Astrocyte of the cerebellum (primary cell): ENCODE measurements at regions not wholly inside any gene's neighbourhood (a gene's known extent, or its start where the extent isn't known, plus 50 kb on each side); places are given as distances from the start of the nearest gene placed in this dataset.
"Not testable (repeated sequence)": the region's sequence is repeated elsewhere in the genome, so short reads cannot be mapped to it uniquely, and the experiment has no call there.

Source experiments
- DNase-seq: peaks from one replicate; pipeline ENCODE4 v3.0.0-alpha.2; 2011; ENCODE audit warnings: low read depth
- H3K4me3 ChIP-seq: 2 replicates; pipeline ENCODE4 v1.5.1; 2011; ENCODE audit warnings: mild to moderate bottlenecking, low read depth, low read length, moderate library complexity
- in situ Hi-C: cut with HindIII; loops from 2 replicates; pipeline ENCODE4 v1.10.0; 2017; ENCODE audit warnings: low sequenced_read_pairs
- TF ChIP-seq, protein P1 (sequence below): IDR thresholded peaks from 2 replicates; pipeline ENCODE4 v1.5.1; 2012; ENCODE audit warnings: low read length, low read depth, moderate library complexity, mild to moderate bottlenecking; ENCODE audit errors: missing control alignments

DNA sequence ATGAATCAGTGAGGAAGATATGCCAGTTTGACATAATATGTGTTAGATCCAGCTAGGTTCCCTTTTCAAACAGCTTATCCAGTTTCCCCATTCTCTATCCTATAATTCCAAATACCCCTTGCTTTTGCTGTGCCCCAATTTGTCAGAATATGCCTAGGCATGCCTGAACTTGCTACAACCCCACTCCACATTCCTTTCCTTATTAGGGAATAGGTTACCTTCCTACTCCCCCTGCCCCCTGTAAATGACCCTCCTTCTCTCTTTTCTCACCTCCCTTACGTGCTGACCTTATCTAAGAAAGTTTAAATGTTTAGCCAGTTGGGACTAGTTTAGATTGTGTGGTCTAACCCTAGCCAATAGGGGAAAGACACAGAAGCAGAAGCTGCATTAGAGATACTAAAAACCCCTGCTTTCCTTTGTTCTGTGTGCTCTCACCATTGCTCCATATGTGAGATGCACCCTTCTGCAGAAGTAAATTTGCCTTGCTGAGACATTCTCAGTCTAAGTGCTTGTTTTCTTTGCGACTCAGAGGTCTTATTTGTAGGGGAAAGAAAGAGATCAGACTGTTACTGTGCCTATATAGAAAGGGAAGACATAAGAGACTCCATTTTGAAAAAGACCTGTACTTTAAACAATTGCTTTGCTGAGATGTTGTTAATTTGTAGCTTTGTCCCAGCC, 267.8 kb downstream of the SH2D4B start:
- TF ChIP-seq, protein P1, sequence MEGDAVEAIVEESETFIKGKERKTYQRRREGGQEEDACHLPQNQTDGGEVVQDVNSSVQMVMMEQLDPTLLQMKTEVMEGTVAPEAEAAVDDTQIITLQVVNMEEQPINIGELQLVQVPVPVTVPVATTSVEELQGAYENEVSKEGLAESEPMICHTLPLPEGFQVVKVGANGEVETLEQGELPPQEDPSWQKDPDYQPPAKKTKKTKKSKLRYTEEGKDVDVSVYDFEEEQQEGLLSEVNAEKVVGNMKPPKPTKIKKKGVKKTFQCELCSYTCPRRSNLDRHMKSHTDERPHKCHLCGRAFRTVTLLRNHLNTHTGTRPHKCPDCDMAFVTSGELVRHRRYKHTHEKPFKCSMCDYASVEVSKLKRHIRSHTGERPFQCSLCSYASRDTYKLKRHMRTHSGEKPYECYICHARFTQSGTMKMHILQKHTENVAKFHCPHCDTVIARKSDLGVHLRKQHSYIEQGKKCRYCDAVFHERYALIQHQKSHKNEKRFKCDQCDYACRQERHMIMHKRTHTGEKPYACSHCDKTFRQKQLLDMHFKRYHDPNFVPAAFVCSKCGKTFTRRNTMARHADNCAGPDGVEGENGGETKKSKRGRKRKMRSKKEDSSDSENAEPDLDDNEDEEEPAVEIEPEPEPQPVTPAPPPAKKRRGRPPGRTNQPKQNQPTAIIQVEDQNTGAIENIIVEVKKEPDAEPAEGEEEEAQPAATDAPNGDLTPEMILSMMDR = no peak
- DNase-seq = no peak
- in situ Hi-C loops = no loop called here
- H3K4me3 ChIP-seq = no peak overlapping the region

DNA sequence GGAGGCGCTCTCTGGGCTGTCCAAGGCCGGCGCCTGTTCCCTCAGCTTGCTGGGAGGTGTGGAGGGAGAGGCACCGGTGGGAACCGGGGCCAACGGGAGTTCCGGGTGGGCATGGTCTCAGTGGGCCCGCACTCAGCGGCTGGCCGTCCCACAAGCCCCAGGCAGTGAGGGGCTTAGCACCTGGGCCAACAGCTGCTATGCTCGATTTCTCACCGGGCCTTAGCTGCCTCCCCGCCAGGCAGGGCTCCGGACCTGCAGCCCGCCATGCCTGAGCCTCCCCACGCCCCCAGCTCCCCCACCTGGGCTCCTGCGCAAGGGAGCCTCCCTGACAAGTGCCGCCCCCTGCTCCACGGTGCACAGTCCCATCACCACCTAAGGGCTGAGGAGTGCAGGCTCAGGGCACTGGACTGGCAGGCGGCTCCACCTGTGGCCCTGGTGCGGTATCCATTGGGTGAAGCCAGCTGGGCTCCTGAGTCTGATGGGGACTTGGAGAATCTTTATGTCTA, 276.5 kb downstream of the SH2D4B start:
- TF ChIP-seq, protein P1 = no peak
- no peak for DNase-seq
- in situ Hi-C loops = no loop called here
- no peak overlapping the region for H3K4me3 ChIP-seq

DNA sequence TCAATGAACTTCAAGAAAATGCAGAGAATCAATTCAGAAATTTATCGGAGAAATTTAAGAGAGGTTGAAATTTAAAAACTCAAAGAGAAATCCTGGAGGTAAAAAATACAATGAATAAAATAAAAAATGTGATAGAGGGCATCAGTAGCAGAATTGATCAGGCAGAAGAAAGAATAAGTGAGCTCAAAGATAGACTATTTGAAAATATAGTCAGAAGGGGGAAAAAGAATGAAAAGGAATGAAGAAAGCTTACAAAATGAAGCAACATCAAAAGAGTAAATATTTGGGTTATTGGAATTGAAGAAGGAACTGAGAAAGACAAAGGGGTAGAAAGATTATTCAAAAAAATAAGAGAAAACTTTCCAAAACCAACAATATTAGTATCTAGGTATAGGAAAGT, 291.4 kb downstream of the SH2D4B start:
- DNase-seq = no peak
- in situ Hi-C loops = no loop called here
- no peak overlapping the region for H3K4me3 ChIP-seq
- TF ChIP-seq, protein P1 = no peak

DNA sequence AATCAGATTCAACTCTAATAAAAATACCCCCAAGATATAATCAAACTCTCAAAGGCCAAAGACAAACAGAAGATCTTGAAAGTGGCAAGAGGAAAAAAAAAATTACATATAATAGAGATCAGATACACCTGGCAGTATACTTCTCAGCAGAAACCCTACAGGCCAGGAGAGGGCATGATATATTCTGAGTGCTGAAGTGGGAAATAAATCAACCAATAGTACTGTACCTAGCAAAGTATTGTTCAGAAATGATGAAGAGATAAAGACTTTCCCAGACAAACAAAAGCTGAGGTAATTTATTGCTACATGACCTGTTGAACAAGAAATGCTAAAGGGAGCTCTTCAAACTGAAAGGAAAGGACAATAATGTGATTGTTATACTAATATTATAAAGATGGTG, 291.9 kb downstream of the SH2D4B start:
- no peak overlapping the region for H3K4me3 ChIP-seq
- no peak for DNase-seq
- in situ Hi-C loops = no loop called here
- TF ChIP-seq, protein P1 = no peak

DNA sequence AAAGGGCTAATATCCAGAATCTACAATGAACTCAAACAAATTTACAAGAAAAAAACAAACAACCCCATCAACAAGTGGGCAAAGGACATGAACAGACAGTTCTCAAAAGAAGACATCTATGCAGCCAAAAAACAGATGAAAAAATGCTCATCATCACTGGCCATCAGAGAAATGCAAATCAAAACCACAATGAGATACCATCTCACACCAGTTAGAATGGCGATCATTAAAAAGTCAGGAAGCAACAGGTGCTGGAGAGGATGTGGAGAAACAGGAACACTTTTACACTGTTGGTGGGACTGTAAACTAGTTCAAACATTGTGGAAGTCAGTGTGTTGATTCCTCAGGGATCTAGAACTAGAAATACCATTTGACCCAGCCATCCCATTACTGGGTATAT, 295.0 kb downstream of the SH2D4B start:
- in situ Hi-C loops, H3K4me3 ChIP-seq, DNase-seq: not testable (repeated sequence)

DNA sequence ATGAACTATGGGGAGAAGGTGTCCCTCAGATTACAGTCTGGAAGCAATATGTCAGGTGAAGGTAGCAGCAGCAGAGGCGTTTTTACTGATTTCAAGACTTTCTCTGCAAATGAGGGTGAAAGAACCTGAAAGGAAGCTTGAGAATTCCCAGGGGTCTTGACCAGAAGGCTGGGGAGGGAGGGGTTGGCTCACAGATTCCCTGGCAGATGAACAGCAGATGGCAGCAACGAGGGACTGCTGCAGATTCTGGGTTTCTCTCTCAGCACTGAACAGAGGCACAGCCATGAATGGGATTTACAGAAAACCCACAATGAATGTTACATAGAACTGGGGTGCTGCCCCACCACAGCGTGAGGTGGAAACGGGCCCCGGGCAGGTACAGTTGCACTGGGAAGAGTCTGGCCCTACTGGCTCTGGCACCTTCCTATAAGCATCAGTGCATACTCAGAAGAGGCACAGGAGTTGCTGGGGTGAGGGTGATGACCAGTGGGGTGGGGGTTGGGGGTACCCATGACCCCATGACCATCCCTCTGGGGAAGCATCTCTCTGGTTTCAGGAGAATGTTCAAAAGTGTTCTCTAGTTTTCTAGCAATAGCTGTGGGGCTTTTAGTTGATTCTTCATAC, 317.8 kb downstream of the SH2D4B start:
- TF ChIP-seq, protein P1 = peak; percentile 13
- in situ Hi-C loops = no loop called here
- no peak overlapping the region for H3K4me3 ChIP-seq
- no peak for DNase-seq

DNA sequence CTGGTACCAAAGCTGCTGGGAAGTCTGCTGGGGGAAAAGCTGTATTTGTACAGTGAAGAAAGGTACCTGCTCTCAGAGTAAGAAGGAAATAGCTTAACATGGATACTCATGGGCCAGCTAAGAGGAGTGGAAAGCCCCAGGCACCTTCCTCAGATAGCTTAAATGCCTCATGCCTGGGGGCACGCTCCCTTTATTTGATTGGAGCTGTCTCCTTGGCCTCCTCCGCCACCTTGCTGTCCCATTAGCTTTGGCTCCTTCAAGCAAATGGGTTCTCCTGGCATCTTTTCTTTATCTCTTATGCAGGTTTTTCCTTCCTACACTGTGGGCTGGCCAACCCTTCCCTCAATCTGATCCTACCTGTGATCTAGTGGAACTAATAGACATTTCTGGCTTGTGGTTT, 318.5 kb downstream of the SH2D4B start:
- TF ChIP-seq, protein P1 = no peak
- no peak for DNase-seq
- in situ Hi-C loops = no loop called here
- H3K4me3 ChIP-seq = no peak overlapping the region

DNA sequence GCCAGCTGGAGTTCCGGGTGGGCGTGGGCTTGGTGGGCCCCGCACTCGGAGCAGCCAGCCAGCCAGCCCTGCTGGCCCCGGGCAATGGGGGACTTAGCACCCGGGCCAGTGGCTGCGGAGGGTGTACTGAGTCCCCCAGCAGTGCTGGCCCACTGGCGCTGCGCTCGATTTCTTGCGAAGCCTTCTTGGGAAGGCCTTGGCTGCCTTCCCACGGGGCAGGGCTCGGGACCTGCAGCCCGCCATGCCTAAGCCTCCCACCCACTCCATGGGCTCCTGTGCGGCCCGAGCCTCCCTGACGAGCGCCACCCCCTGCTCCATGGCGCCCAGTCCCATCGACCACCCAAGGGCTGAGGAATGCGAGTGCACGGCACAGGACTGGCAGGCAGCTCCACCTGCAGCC, 321.6 kb downstream of the SH2D4B start:
- H3K4me3 ChIP-seq, in situ Hi-C loops, DNase-seq: not testable (repeated sequence)
